Prostate gland (tissue), 2 donors: ENCODE measurements at regions not wholly inside any gene's neighbourhood (a gene's known extent, or its start where the extent isn't known, plus 50 kb on each side); places are given as distances from the start of the nearest gene placed in this dataset.

Experiments
- DNase-seq: peaks from one replicate; pipeline ENCODE4 v3.0.0-alpha.2; 2019; ENCODE audit warnings: low spot score
- H3K27ac ChIP-seq, 2 donors: fragments of 200-600 bp; sonication (generic); 2 replicates each; pipeline ENCODE4 v1.5.1; 2017 to 2019
- H3K27me3 ChIP-seq: fragments of 200-600 bp; sonication (generic); replicated peaks from 2 replicates; pipeline ENCODE4 v1.5.1; 2019; ENCODE audit not compliant: insufficient read depth
- H3K36me3 ChIP-seq, 2 donors: fragments of 200-600 bp; sonication (generic); 1 replicate in 1 of 2; 2 replicates in 1 of 2; pipeline versions ENCODE4 v1.5.1 to v1.8.1; 2017 to 2019
- H3K4me1 ChIP-seq: fragments of 200-600 bp; sonication (generic); replicated peaks from 2 replicates; pipeline ENCODE4 v1.5.1; 2019
- H3K4me3 ChIP-seq, 2 donors: fragments of 200-600 bp; sonication (generic); 2 replicates each; pipeline ENCODE4 v1.5.1; 2017 to 2019
- H3K9me3 ChIP-seq: fragments of 200-600 bp; sonication (generic); 2 replicates; pipeline ENCODE4 v1.5.1; 2017
- CTCF ChIP-seq, 4 experiments: fragments of 200-600 bp in 2 of 4; fragments of 450-650 bp in 2 of 4; sonication (generic) in 2 of 4; IDR thresholded peaks; 1 replicate in 3 of 4; 2 replicates in 1 of 4; pipeline ENCODE4 v1.5.1; 2016 to 2019; ENCODE audit warnings: antibody characterized with exemption in 4 of 4, mild to moderate bottlenecking in 2 of 4, moderate library complexity in 2 of 4
- POLR2A ChIP-seq: fragments of 450-650 bp; IDR thresholded peaks from one replicate; pipeline ENCODE4 v1.6.1; 2016; ENCODE audit warnings: antibody characterized with exemption, mild to moderate bottlenecking
- POLR2AphosphoS5 ChIP-seq: sonication (generic); formaldehyde crosslinking; IDR thresholded peaks from one replicate; pipeline ENCODE4 v1.6.1; 2017; ENCODE audit warnings: antibody characterized with exemption
- WGBS: methylation state at CpG from one replicate; pipeline ENCODE4 v1.1.5; 2018; 5-methylcytosine and 5-hydroxymethylcytosine counted together
- intact Hi-C: fragments of 100-400 bp; cut with DNase I; formaldehyde crosslinking; loops from one replicate; pipeline ENCODE4 v1.14.2; 2022

GRCh38 chr5:167452136-167452535 lies 839.3 kb upstream of the WWC1 start:
- Histone ChIP-seq H3K4me1 (no peaks in the 10 kb centered on the region), H3K27me3 (no peaks in the 10 kb centered on the region), H3K4me3 (no peak overlapping the region), H3K36me3 (no peaks in the 10 kb centered on the region), H3K9me3 (no peaks in the 10 kb centered on the region), H3K27ac (no peak overlapping the region)
- no peak for TF ChIP-seq CTCF (IDR thresholded peaks at IDR 0.05)
- no peak for TF ChIP-seq POLR2A
- TF ChIP-seq POLR2AphosphoS5 = no peak
- intact Hi-C loops = no loop called here
- DNase-seq = no peak
- WGBS = 96% methylated on average over 4 of the region's 4 CpGs

GRCh38 chr5:167453246-167454030 lies 838.0 kb upstream of the WWC1 start:
- H3K27ac ChIP-seq = no peak overlapping the region
- no peaks in the 10 kb centered on the region for H3K36me3 ChIP-seq
- no peak for DNase-seq
- no peaks in the 10 kb centered on the region for H3K9me3 ChIP-seq
- H3K27me3 ChIP-seq = no peaks in the 10 kb centered on the region
- H3K4me3 ChIP-seq = no peak overlapping the region
- TF ChIP-seq POLR2A (no peak), CTCF (IDR thresholded peaks at IDR 0.05) (no peak), POLR2AphosphoS5 (no peak)
- no peaks in the 10 kb centered on the region for H3K4me1 ChIP-seq
- 63% methylated on average over 3 of the region's 3 CpGs for WGBS
- intact Hi-C loops = no loop called here

- no peak overlapping the region for H3K4me3 ChIP-seq
- no peak for TF ChIP-seq CTCF (IDR thresholded peaks at IDR 0.05)
- TF ChIP-seq POLR2A = no peak
- TF ChIP-seq POLR2AphosphoS5 = no peak
- no peaks in the 10 kb centered on the region for H3K36me3 ChIP-seq
- H3K27ac ChIP-seq = no peak overlapping the region
- H3K4me1 ChIP-seq = no peaks in the 10 kb centered on the region
- intact Hi-C loops = no loop called here
- no peaks in the 10 kb centered on the region for H3K9me3 ChIP-seq
- no peaks in the 10 kb centered on the region for H3K27me3 ChIP-seq
- DNase-seq = no peak
- WGBS = 55% methylated on average over 4 of the region's 4 CpGs
These were observed 833.0 kb upstream of the WWC1 start for GRCh38 chr5:167458412-167458811.

GRCh38 chr5:167460449-167461020 lies 830.9 kb upstream of the WWC1 start:
- Histone ChIP-seq H3K4me3 (no peak overlapping the region), H3K4me1 (no peaks in the 10 kb centered on the region), H3K27me3 (no peaks in the 10 kb centered on the region), H3K9me3 (no peaks in the 10 kb centered on the region), H3K36me3 (no peaks in the 10 kb centered on the region), H3K27ac (no peak overlapping the region)
- no peak for DNase-seq
- 63% methylated on average over 4 of the region's 4 CpGs for WGBS
- intact Hi-C loops = no loop called here
- TF ChIP-seq POLR2AphosphoS5 (no peak), CTCF (IDR thresholded peaks at IDR 0.05) (no peak), POLR2A (no peak)

- Histone ChIP-seq H3K27me3 (no peaks in the 10 kb centered on the region), H3K36me3 (no peaks in the 10 kb centered on the region), H3K4me1 (no peaks in the 10 kb centered on the region), H3K4me3 (no peak overlapping the region), H3K27ac (no peak overlapping the region), H3K9me3 (no peaks in the 10 kb centered on the region)
- 97% methylated on average over 1 of the region's 1 CpG for WGBS
- intact Hi-C loops = no loop called here
- no peak for DNase-seq
- TF ChIP-seq POLR2AphosphoS5 (no peak), POLR2A (no peak), CTCF (IDR thresholded peaks at IDR 0.05) (no peak)
These were observed 827.5 kb upstream of the WWC1 start for GRCh38 chr5:167463939-167464338.
